ENCODE measurements at regions not wholly inside any gene's neighbourhood (a gene's known extent, or its start where the extent isn't known, plus 50 kb on each side); places are given as distances from the start of the nearest gene placed in this dataset.
"Not testable (repeated sequence)": the region's sequence is repeated elsewhere in the genome, so short reads cannot be mapped to it uniquely, and the experiment has no call there.

DNA sequence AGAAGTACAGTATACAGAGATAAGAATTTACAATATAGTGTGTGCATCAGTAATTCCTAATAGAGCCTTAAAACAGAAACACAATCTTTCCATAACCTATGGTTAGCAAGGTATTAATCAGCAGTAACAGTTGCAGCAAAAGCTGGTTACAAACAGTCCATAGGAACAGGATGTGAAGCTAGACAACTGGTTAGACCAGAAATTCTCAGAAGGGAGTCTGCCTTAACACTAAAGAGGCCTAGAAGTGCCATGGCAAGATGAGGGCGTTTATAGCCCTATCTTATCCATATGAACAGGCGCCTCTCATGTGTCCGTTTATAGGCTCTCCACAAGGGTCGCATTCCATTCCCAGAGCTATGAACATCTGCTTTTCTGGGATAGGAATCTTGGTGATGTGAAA, 450.1 kb downstream of the C12orf50 start:
- not testable (repeated sequence) for DNase-seq (ENCODE audit: low read depth)

- no peak for DNase-seq (ENCODE audit: low read depth)
Measured at GRCh38 chr12:87575906-87576305, 453.3 kb downstream of the C12orf50 start.

DNA sequence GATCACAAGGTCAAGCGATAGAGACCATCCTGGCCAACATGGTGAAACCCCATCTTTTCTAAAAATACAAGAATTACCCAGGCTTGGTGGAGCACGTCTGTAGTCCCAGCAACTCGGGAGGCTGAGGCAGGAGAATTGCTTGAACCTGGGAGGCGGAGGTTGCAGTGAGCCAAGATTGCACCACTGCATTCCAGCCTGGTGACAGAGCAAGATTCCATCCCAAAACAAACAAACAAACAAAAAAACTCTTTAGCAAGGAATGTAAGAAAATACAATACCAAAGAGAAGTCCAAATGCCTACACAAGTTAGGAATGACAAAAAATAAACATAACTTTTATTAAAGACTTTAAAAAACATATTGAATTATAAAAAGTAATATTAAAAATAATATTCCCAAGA, 462.3 kb downstream of the C12orf50 start:
- DNase-seq (ENCODE audit: low read depth), result peak; percentile 1

DNA sequence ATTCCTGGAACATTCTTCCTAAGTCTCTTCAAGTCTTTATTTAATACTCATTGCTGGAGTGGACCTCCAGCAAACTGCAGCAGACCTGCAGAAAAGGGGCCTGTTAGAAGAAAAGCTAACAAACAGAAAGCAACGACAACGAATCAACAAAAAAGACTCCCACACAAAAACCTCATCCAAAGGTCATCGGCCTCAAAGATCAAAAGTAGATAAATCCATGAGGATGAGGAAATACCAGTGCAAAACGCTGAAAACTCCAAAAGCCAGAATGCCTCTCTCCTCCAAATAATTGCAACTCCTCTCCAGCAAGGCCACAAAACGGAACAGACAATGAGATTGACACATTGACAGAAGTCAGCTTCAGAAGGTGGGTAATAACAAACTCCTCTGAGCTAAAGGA, 472.2 kb downstream of the C12orf50 start:
- DNase-seq (ENCODE audit: low read depth), result no peak

- DNase-seq (ENCODE audit: low read depth), result not testable (repeated sequence)
Measured at GRCh38 chr12:87531213-87531612, 498.0 kb downstream of the C12orf50 start.

DNA sequence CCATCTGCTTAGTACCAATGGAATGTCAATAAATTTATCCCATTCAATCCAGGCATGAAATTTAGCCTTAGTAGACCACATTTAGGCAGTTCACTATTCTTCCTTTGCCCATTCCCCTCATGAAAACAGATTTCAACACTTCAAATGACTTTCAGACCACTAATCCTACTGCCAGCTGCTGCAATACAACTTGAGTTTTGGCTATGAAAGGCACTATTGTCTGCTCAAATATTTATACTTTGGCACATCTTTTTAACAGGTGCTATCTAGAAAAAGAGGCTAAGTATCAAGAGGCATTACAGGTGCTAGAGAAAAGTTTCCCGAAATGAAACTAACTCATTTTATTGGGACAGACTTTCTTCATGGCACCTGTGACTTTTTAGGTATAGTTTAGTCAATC, 499.8 kb downstream of the C12orf50 start:
- DNase-seq (ENCODE audit: low read depth), result no peak

DNA sequence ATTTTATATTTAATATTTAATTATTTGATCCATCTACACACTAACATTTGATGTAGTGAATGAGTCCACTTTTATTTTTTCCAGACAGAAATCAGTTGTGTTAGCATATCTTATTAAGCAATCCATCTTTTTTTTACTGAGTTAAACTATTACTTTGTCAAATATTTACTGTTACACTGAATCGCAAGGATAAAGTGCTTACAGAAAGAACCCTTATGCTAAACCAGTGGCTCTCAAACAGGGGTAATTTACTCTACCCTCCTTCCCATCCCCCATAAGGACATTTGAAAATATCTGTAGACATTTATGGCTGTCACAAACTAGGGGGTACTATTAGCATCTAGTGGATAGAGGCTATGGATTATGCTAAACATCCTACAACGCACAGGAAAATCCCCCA, 508.2 kb downstream of the C12orf50 start:
- no peak for DNase-seq (ENCODE audit: low read depth)

DNA sequence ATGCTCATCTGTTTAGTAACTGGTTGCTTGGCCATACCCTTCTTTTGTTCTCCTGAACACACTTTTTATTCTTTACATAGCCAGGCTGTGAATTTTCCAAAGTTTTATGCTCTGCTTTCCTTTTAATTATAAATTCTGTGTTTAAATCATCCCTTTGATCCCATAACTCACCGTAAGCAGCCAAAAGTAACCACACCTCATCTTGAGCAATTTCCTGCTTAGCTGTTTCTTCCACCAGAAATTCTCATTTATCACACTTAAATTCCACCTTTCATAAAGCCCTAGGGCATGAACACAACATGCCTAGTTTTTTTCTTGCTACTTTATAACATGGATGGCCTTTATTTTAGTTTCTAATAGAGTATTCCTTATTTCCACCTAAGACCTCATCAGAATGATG, 510.7 kb downstream of the C12orf50 start:
- DNase-seq (ENCODE audit: low read depth), result peak; percentile 71

DNA sequence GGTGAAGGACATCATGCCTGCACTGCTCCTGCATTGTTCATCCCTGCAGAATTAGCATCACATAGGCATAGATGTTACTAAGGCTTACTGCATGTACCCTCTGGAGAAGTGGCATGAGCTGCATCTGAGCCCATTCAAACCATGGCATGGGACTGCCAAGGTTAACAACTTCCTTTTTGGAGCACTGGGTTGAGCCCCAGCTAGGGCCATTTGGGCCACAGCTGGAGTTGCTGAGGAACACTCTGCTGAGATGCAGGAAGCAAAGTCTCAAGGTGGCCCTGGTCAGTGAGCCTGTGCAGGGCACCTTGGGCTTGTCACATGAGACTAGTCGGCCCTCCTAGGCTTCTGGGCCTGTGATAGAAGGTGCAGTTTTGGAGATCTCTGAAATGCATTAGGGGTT, 511.2 kb downstream of the C12orf50 start:
- DNase-seq (ENCODE audit: low read depth), result no peak

GRCh38 chr12:87513536-87514280, 515.5 kb downstream of the C12orf50 start:
- no peak for DNase-seq (ENCODE audit: low read depth)

GRCh38 chr12:87511371-87511770, 517.8 kb downstream of the C12orf50 start:
- DNase-seq (ENCODE audit: low read depth), result no peak

DNA sequence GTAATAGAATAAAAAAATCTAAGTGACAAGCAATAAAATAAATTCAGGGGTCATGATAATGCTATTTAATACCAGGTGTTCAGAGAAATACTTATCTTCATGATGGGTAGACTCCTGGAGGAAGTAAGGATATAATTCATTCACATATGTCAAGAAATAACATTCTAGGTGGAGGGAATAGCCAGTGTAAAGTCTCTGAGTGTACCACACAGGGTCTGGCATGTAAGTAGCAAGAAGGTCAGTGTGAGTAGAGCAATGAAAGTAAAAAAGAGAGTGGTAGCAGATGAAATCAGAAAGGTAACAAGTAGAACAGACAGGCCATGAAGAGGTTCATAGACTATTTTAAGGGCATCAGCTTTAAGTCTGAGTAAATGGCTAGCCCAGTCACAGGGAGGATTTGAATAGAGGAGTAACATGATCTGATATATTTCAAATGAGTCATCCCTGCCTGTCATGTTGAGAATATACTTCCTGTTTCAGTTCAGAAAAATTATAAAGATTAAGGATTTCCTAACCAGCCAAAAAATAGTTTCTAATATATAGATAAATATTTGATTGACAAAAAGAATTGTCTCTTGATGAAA, 519.9 kb downstream of the C12orf50 start:
- peak; percentile 76 for DNase-seq (ENCODE audit: low read depth)

DNA sequence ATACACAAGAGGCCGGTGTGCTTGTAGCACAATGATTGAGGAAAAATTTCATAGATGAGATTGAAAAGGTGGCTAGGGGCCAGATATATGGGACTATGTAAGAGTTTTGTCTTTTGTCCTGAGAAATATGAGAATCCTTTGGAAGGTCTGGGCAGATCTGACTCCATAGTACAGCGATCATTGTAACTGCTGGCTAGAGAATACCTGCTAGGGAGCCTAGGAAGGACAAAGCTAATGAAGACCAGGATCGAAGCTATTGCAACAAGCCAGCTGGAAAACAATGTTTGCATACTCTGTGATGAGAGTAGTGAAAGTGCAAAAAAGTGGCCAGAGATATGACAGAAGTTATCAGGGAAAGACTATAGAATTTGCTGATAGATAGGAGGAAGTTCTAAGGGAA, 537.6 kb downstream of the C12orf50 start:
- DNase-seq (ENCODE audit: low read depth), result no peak

DNA sequence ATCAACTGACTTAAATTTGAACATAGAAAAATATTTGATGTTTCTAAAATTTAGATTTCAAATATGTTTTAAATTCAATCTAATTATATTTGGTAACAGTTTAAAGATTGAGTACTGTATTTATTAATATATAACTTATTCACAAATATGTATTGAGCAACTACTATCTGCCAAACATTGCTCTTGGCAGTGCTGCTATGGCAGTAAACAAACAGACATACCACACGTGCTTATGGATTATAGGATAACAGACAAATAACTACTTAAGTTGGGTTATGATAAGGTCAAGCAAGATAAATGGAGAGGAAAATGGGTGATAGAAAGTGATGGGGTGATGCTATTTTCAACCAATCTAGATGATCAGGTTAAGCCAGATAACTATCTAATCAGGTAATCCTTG, 538.1 kb downstream of the C12orf50 start:
- no peak for DNase-seq (ENCODE audit: low read depth)

DNA sequence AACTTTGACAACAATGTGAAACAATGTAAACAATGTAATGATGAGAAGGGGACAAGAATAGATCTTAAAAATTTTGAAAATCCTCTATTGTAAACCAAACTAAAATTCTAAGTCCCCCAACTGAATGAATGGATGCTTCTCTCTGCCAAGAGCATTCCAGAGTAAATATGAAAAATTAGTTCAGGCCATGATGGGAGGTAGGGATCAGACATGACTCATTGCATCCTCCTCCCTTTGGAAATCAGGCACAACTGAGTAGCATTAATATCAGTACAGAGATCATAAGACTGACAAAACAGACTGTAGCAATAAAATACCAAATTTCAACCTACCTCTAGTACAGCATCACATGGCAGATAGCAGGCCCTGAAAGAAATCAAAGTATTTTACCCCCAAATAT, 559.9 kb downstream of the C12orf50 start:
- DNase-seq (ENCODE audit: low read depth), result peak; percentile 6

DNA sequence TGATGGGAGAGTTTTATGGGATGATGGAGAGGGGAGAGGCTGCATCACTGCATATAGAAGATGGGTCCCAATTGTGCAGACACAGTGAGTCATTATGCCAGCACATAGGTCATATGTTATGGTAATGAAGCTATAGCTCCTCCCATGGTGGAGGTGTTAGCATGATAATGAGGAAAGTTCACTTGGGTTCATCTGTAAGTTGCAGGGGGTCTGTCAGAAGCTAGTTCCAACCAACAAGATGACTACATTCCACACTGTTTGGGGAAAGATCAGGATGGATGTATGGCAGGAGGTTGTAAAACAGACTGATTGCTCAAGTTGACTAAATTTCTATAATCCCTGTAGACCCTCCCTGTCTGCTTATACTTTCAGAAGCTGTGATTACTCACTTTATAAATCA, 561.3 kb downstream of the C12orf50 start:
- no peak for DNase-seq (ENCODE audit: low read depth)

- no peak for DNase-seq (ENCODE audit: low read depth)
Measured at GRCh38 chr12:87464565-87464964, 564.6 kb downstream of the C12orf50 start.

DNA sequence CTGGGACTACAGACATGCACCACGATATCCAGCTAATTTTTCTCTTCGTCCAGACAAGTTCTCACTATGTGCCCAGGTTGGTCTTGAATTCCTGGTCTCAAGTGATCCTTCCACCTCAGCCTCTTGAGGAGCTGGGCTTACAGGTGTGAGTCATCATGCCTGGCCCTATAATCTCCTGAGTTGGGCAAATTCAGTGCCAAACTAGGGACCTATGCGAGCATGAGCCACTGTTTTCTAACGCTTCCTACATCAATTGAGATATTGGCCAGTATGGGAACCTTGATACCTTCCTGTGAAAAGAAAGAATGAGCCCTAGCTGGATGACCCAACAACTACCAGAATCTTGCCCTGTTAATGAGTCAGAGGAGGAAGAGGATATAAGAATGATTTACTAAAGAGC, 585.2 kb downstream of the C12orf50 start:
- DNase-seq (ENCODE audit: low read depth), result peak; percentile 54

- DNase-seq (ENCODE audit: low read depth), result no peak
Measured at GRCh38 chr12:87441511-87441910, 587.7 kb downstream of the C12orf50 start.

- DNase-seq (ENCODE audit: low read depth), result peak; percentile 95
Measured at GRCh38 chr12:87439990-87440827, 589.0 kb downstream of the C12orf50 start.

GRCh38 chr12:87430444-87430843, 598.8 kb downstream of the C12orf50 start:
- DNase-seq (ENCODE audit: low read depth), result peak; percentile 27

- DNase-seq (ENCODE audit: low read depth), result peak; percentile 81
Measured at GRCh38 chr12:87428701-87429277, 600.4 kb downstream of the C12orf50 start.

All from M059J (cell line).